CD4-positive, alpha-beta T cell treated with Interleukin-17A for 1 hour (primary cell): ENCODE measurements at regions not wholly inside any gene's neighbourhood (a gene's known extent, or its start where the extent isn't known, plus 50 kb on each side); places are given as distances from the start of the nearest gene placed in this dataset.

Source experiments
- DNase-seq: peaks from one replicate; pipeline ENCODE4 v3.0.0-alpha.2; 2020

GRCh38 chr20:11714886-11715285, 202.8 kb upstream of the BTBD3 start:
- DNase-seq, result no peak

GRCh38 chr20:11716239-11716944, 201.3 kb upstream of the BTBD3 start:
- no peak for DNase-seq

DNA sequence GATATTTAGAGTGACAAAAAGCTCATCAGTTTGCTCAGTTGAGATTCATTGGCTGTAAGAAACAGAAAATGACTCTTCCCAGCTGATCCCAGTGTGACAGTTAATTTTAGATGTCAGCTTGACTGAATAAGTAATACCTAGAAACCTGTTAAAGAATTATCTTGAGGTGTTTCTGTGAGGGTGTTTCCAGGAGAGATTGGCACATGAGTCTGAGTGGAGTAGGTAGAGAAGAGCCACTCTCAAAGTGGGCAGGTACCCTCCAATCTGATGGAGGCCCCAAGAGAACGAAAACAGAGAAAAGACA, 200.8 kb upstream of the BTBD3 start:
- no peak for DNase-seq

- DNase-seq, result no peak
Measured at GRCh38 chr20:11717562-11717961, 200.1 kb upstream of the BTBD3 start.

DNA sequence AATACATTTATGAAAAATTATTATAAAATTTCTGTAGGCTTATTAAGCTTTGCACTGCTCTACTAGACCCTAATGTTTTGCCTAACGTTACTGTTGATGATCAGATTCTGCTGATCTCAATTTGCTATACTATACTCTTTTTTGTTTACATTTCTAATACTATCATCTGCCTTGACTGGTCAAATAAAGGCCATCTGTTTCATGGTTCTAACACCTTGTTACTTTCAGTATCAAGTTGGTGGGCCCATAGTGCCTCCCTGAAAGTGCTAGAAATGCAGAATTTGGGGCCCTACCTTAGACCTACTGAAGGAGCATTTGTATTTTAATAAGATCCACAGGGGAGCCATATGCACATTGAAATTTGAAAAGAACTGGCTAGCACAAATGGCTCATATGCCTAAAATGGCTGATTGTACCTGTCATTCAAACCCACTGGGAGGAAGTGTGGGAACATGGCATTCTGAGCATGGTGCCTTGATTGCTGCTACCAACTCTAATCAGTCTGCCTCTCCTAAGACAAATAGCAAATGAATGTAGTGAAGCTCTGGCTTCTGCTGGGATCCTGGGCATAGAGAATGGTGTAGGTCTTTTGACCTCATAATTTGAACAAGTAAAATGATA, 199.1 kb upstream of the BTBD3 start:
- no peak for DNase-seq

- DNase-seq, result no peak
Measured at GRCh38 chr20:11719153-11719552, 198.5 kb upstream of the BTBD3 start.

GRCh38 chr20:11721411-11721810, 196.3 kb upstream of the BTBD3 start:
- no peak for DNase-seq

DNA sequence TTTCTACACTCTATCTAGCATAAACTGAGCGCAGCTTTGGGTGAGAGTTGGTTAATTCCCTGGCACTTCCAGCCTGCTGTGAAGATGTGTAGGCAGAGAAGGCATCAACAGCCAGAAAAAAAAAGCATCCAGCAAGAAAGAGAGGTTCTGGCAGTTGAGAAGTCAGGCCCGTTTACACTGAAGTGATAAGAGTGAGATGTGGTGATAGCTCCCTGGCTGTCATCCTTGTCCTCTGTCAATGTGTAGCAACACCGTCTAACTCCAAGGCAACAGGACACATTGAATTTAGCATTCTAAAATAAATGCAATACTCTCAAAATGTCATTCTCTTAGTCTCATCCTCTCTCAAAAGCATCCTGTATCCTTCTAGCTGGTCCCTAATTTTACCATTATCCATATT, 193.6 kb upstream of the BTBD3 start:
- no peak for DNase-seq

DNA sequence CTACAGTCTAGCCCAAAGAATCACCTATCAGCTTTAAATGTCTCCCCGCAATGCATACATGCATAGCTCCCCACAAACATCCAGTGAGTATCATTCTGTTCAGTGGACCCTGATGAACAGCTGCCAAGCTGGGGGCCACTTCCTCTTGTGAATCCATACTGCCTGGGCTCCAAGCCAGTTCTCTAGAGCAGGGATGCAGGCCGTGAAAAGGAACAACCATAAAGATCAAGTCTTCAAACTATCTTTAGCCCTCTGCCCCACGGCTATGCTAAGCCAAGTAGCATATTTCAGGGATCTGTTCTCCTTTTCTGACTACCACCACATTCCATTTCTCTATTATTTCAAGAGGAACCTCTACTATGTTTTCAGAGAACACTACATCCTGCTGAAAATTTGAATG, 191.7 kb upstream of the BTBD3 start:
- no peak for DNase-seq

GRCh38 chr20:11727708-11728107, 190.0 kb upstream of the BTBD3 start:
- no peak for DNase-seq

DNA sequence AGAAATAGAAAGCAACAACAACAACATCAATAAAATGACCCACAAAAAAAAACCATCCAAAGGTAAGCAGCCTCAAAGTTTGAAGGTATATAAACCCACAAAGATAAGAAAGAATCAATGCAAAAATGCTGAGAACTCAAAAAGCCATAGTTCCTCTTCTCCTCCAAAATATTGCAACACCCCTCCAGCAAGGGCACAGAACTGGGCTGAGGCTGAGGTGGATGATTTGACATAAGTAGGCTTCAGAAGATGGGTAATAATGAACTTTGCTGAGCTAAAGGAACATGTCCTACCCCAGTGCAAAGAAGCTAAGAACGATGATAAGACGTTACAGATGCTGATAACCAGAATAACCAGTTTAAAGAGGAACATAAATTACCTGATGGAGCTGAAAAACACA, 188.8 kb upstream of the BTBD3 start:
- no peak for DNase-seq

DNA sequence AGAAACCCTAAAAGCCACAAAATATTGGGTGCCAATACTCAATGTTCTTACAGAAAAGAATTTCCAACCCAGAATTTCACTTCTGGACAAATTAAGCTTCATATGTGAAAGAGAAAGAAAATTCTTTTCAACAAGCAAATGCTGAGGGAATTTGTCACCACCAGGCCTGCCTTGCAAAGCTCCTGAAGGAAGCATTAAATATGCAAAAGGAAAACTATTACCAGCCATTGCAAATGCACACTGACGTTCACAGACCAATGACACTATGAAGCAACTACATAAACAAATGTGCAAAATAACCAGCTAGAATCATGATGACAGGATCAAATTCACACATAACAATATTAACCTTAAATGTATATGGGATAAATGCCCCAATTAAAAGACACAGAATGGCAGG, 187.9 kb upstream of the BTBD3 start:
- DNase-seq, result no peak

DNA sequence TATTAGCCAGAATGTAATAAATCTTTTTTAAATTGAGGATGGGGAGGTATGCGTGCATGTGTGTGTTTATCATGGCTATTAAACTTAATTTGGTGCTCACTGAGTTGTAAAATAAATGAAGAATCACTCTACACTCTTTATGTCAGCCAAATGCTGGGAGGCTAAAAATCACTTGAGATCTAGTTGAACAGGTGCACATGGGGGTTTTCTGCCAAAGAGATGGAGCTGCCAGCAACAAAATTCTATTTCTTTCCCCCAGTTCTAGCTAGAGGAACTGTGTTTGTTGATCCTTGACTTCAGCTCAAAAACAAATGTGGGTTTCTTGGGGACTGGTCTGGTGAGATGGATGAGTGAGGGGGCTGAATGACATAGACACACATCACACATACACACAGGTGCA, 183.3 kb upstream of the BTBD3 start:
- no peak for DNase-seq

GRCh38 chr20:11738852-11739251, 178.8 kb upstream of the BTBD3 start:
- no peak for DNase-seq

DNA sequence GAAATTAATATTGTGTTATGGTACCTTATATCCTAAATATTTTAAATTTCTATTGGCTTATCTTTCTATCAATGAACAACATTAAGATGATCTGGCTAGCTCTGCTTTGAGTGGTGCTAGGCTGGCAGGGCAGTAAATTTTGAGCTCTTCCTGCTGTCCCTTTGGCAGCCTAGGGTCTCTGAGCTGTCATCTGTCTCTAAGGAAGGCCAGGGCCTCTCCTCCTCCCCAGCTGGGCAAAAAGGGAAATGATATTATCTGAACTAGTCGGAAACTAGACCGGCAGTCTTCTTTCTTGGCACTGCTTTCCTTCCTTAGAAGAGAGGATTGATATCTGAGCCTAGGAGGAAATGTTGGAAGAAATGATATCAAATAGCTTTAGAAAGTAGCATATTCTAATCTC, 176.7 kb upstream of the BTBD3 start:
- DNase-seq, result no peak

DNA sequence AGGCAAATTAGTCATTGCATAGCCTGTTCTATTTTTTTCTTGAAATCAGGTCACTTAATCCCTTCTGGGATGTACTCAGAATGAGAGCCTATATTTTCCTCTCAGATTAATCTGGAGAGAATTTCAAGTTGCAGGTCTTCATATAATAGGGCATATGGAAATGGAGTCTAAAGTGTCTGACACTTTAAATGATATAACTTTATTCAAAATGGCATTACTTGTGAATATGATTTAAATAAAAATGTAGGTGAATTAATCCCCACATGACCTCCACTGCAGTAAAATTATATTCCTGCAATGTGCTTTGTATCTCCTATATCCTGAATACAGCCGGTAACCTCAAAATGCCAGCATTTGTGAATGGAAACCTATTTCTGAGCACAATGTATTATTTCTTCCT, 172.5 kb upstream of the BTBD3 start:
- DNase-seq, result no peak

DNA sequence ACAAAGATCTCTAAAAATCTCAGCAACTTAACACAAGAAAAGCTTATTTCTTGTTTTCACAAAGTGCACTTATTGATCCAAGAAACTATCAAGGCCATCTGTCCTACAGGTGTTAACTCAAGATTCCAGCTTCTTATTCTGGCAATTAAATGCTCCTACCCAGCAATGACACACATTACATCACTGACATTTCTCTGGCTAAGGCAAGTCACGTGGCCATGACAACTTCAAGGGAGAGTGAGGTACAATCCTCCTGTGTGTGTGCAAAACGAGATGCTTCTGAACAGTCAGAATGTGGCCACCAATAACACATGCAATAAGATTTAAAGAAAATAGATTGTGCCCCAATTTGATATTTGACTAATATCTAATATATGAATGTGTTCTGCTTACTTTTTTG, 169.3 kb upstream of the BTBD3 start:
- DNase-seq, result no peak

GRCh38 chr20:11752336-11752735, 165.4 kb upstream of the BTBD3 start:
- DNase-seq, result no peak

DNA sequence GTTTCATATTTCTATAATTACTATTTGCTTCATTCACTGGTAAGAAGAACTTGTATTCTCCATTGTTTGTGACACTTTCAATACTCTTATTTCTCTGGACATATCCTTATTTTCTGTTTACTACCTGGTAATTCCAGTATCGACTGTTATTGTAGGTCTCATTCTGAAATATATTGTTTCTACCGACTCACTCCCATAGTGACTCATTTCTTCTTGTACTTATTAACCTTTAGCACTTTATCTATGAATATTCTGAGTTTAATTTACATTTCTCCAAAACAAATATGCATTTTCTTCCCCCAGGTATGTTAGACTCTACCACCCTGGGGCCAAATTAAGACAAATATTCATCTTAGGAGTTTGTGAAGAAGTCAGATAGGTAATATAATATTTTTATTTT, 164.5 kb upstream of the BTBD3 start:
- DNase-seq, result no peak

DNA sequence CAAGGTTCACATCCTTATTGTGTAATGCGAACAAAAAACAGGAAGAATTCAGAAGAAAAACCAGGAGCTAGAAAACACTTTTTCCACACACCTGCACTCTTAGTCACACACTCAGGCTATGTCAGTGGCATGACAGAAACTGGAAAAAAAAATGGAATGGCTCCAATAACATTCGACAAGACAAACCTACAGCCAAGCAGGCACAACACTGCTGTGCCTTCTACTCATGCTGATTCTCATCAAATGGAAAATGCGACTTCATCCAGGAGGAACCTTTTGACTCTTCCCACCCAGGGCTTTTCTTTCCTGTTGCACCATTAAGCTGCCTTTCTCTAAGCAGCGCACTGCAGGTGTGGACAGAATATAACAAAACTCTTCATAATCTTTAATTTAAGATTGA, 163.2 kb upstream of the BTBD3 start:
- DNase-seq, result no peak

DNA sequence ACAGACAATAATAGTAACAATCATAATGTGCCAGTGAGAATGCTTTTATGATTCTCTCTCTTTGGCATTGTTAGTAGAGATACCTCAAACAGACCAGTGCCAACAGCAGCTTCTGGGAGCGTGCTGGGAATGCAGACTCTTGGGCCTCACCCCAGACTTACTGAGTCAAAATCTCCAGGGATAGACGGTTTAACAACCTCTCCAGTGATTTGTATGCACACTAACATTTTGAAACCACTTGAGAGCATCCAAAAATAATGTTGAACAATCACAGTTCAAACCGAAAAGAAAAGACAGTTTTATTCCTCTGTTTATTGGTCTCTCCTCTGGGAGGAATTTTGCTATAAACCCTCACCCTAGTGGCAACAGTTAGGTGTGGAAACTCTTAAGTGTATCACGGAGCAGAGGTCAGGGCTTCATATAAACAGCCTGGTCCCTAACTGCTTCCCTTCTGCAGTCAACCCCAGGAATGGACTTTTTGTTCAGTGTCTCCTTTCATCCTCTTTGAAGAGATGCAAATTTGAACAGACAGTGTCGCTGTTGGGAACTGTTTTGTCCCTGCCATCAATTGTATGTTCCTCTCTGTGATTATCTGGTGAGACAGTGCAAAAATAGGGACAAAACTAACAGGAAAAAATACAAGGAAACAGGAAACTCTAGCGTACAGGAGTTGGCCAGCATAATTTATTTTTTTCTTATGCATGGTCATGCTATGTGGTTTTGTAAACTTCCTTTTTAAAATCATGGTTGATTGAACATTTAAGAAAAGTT, 162.4 kb upstream of the BTBD3 start:
- no peak for DNase-seq

DNA sequence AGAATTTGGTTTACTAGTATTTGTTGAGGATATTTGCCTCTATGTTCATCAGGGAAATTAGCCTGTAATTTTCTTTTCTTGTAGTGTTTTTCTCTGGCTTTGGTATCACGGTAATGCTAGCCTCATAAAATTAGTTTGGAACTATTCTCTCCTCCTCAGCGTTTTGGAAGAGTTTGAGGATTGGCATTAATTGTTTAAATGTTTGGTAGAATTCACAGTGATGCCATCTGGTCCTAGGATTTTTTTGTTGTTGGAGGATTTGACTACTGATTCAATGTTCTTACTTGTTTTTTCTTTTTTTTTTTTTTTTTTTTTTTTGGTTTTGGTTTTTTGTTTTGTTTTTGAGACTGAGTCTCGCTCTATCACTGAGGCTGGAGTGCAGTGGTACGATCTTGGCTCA, 156.2 kb upstream of the BTBD3 start:
- DNase-seq, result no peak

DNA sequence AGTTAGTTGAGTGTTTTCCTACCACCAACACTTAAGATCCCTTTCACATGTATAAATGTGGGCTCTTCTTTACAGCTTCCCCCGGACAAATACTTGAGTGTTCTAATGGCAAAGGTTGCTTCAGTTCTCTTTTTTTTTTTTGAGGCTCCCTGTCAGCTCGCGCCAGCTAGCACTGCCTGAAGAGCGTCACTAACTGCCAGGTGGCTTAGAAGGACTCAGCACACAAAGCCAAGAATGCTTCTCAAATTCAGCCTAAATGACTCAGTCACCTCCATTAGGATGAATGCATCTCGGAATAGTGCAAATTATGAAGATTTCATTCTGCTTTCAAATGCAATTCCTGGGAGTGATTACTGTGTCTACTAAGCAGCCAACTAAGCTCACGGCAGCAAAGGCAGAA, 150.7 kb upstream of the BTBD3 start:
- DNase-seq, result no peak

DNA sequence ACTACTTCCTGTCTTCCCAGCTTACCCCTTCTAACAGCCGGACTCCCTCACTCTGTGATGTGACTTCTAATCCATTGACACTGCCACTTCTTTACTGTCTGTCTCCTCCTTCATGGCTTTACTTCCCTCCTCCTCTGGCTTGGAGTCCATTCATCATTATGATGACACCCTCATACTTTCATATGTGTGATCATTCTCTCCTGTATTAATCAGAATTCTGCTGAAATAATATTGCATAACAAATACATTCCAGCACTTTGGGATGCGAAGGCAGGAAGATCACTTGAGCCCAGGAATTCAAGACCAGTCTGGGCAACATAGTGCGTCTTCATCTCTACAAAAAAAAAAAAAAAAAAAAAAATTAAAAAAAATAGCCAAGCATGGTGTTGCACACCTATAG, 147.9 kb upstream of the BTBD3 start:
- DNase-seq, result no peak
